Endothelial cell of umbilical vein (primary cell): ENCODE measurements at regions not wholly inside any gene's neighbourhood (a gene's known extent, or its start where the extent isn't known, plus 50 kb on each side); places are given as distances from the start of the nearest gene placed in this dataset.

Experiments
- BruUV-seq: library from RNA; stranded (reverse); fragments of 400-500 nt; replicated peaks from 2 replicates; lab custom pipeline; 2021; lab: Mats Ljungman, UMichigan
- CTCF ChIA-PET: fragments of 300-600, 350-600 bp; sonication (Branson Sonifier 250); formaldehyde crosslinking; loops from one replicate; lab custom pipeline; 2021; ENCODE audit warnings: antibody characterized with exemption, inconsistent platforms; lab: Charles Lee
- POLR2A ChIA-PET: fragments of 300-600, 350-600 bp; sonication (Branson Sonifier 250); formaldehyde crosslinking; loops from one replicate; lab custom pipeline; 2021; ENCODE audit warnings: antibody characterized with exemption, inconsistent platforms; lab: Charles Lee
- DNase-seq: peaks from one replicate; pipeline ENCODE4 v3.0.0-alpha.2; 2011; ENCODE audit warnings: low read depth, low spot score
- FAIRE-seq: peaks from 2 replicates; lab custom pipeline; 2011; peaks lifted over from hg19 to GRCh38; lab: Jason Lieb, UNC
- H2AFZ ChIP-seq: 2 replicates; pipeline ENCODE4 v1.6.0; 2012; ENCODE audit warnings: low read depth, low read length, control low read depth, inconsistent platforms
- H3K27ac ChIP-seq: 2 replicates; pipeline ENCODE4 v1.5.1; 2011; ENCODE audit warnings: low read depth, mild to moderate bottlenecking, control low read depth, low read length, moderate library complexity; ENCODE audit not compliant: insufficient read depth
- H3K27me3 ChIP-seq, 2 experiments: 2 replicates each; pipeline versions ENCODE4 v1.6.0 to v1.6.1; 2011; ENCODE audit warnings: low read length in 2 of 2, mixed read lengths in 1 of 2; ENCODE audit not compliant: control insufficient read depth in 2 of 2, insufficient read depth in 2 of 2
- H3K36me3 ChIP-seq, 2 experiments: 2 replicates in 1 of 2; 3 replicates in 1 of 2; pipeline ENCODE4 v1.5.1; 2011; ENCODE audit warnings: low read length in 2 of 2, mild to moderate bottlenecking in 1 of 2, moderate library complexity in 1 of 2; ENCODE audit not compliant: control insufficient read depth in 2 of 2, insufficient read depth in 2 of 2; ENCODE audit errors: extremely low read depth in 1 of 2
- H3K4me1 ChIP-seq: 3 replicates; pipeline ENCODE4 v1.5.1; 2011; ENCODE audit warnings: mild to moderate bottlenecking, low read length; ENCODE audit not compliant: control insufficient read depth, insufficient read depth; ENCODE audit errors: extremely low read depth
- H3K4me2 ChIP-seq: 2 replicates; pipeline ENCODE4 v1.6.1; 2011; ENCODE audit warnings: low read length, control low read depth, mixed read lengths; ENCODE audit not compliant: insufficient read depth
- H3K4me3 ChIP-seq, 3 experiments: fragments of 200-600 bp in 1 of 3; sonication (generic), shearing (Covaris generic) in 1 of 3; replicated peaks in 1 of 3; 2 replicates each; pipeline ENCODE4 v1.5.1; 2011 to 2016; ENCODE audit warnings: control low read depth in 3 of 3, low read length in 3 of 3, mild to moderate bottlenecking in 2 of 3, inconsistent platforms in 1 of 3, low read depth in 1 of 3, moderate library complexity in 1 of 3; ENCODE audit not compliant: insufficient read depth in 1 of 3
- H3K79me2 ChIP-seq: 2 replicates; pipeline ENCODE4 v1.6.0; 2012; ENCODE audit warnings: low read length, inconsistent platforms; ENCODE audit not compliant: control insufficient read depth, insufficient read depth
- H3K9ac ChIP-seq: replicated peaks from 2 replicates; pipeline ENCODE3; 2011; ENCODE audit warnings: low read length, control low read depth; ENCODE audit not compliant: insufficient read depth; ENCODE audit errors: extremely low read depth
- H3K9me1 ChIP-seq: replicated peaks from 3 replicates; pipeline ENCODE4 v1.6.0; 2011; ENCODE audit warnings: mild to moderate bottlenecking, low read length; ENCODE audit not compliant: control insufficient read depth, insufficient read depth; ENCODE audit errors: extremely low read depth
- H3K9me3 ChIP-seq: replicated peaks from 2 replicates; pipeline ENCODE4 v1.5.1; 2012; ENCODE audit warnings: low read length, inconsistent platforms; ENCODE audit not compliant: control insufficient read depth, insufficient read depth
- H4K20me1 ChIP-seq: replicated peaks from 2 replicates; pipeline ENCODE3; 2011; ENCODE audit warnings: mild to moderate bottlenecking, low read length; ENCODE audit not compliant: control insufficient read depth, insufficient read depth; ENCODE audit errors: extremely low read depth
- CTCF ChIP-seq, 2 donors: IDR thresholded peaks; 1 replicate in 1 of 2; 2 replicates in 1 of 2; pipeline ENCODE4 v1.5.1; 2011; ENCODE audit warnings: low read length in 2 of 2, mild to moderate bottlenecking in 2 of 2, moderate library complexity in 2 of 2, control low read depth in 1 of 2, inconsistent platforms in 1 of 2, low read depth in 1 of 2; ENCODE audit not compliant: insufficient read depth in 1 of 2; ENCODE audit errors: extremely low read depth in 1 of 2
- EZH2 ChIP-seq: IDR thresholded peaks from 2 replicates; pipeline ENCODE4 v1.6.1; 2012; ENCODE audit warnings: borderline replicate concordance, low read depth, mild to moderate bottlenecking, moderate library complexity, low read length, inconsistent platforms; ENCODE audit not compliant: severe bottlenecking
- FOS ChIP-seq: IDR thresholded peaks from 2 replicates; pipeline ENCODE4 v1.6.1; 2011; ENCODE audit warnings: mild to moderate bottlenecking, low read length, moderate library complexity, borderline replicate concordance; ENCODE audit not compliant: insufficient read depth
- GATA2 ChIP-seq: IDR thresholded peaks from 2 replicates; pipeline ENCODE4 v1.7.0; 2011; ENCODE audit warnings: low read depth, mild to moderate bottlenecking, moderate library complexity, mixed read lengths, low read length; ENCODE audit not compliant: insufficient read length, insufficient read depth
- JUN ChIP-seq: IDR thresholded peaks from 2 replicates; pipeline ENCODE4 v1.6.1; 2011; ENCODE audit warnings: borderline replicate concordance, low read depth; ENCODE audit not compliant: insufficient read length, insufficient read depth
- MAX ChIP-seq: IDR thresholded peaks from 2 replicates; pipeline ENCODE4 v1.6.1; 2011; ENCODE audit not compliant: insufficient read depth, insufficient read length
- MYC ChIP-seq: IDR thresholded peaks from one replicate; pipeline ENCODE4 v1.6.1; 2011; ENCODE audit warnings: mild to moderate bottlenecking, low read depth, low read length
- POLR2A ChIP-seq: IDR thresholded peaks from 2 replicates; pipeline ENCODE4 v1.6.1; 2012; ENCODE audit warnings: low read depth, mild to moderate bottlenecking, control low read depth, low read length
- POLR2AphosphoS5 ChIP-seq: IDR thresholded peaks from 2 replicates; pipeline ENCODE4 v1.6.1; 2012; ENCODE audit warnings: low read depth, mild to moderate bottlenecking, control low read depth, low read length, moderate library complexity; ENCODE audit not compliant: insufficient read depth
- dilution Hi-C: fragments of 300-500 bp; cut with MboI; formaldehyde crosslinking; loops from one replicate; pipeline ENCODE4 v1.15.0; 2019; ENCODE audit warnings: low sequenced_read_pairs; ENCODE audit not compliant: extremely low pct_ligation_motif_present
- intact Hi-C: fragments of 100-400 bp; cut with micrococcal nuclease; formaldehyde crosslinking; loops from one replicate; pipeline ENCODE4 v1.10.0; 2022

GRCh38 chr22:47367993-47368945 lies 605.8 kb downstream of the TBC1D22A start:
- dilution Hi-C loops (no loop called here), intact Hi-C loops (no loop called here)
- DNase-seq (no peak), FAIRE-seq (no peak)
- no peak overlapping the region for H2AFZ ChIP-seq
- no peak overlapping the region for H3K4me2 ChIP-seq
- H3K9me3 ChIP-seq = no peaks in the 10 kb centered on the region
- no peak overlapping the region for H3K27ac ChIP-seq
- no peaks in the 10 kb centered on the region for H3K4me1 ChIP-seq
- no peaks in the 10 kb centered on the region for H3K27me3 ChIP-seq
- ChIA-PET CTCF (no interaction called here), POLR2A (no interaction called here)
- H3K36me3 ChIP-seq = no peaks in the 10 kb centered on the region
- no peaks in the 10 kb centered on the region for H3K79me2 ChIP-seq
- no TSS peak for BruUV-seq
- TF ChIP-seq FOS = no peak
- TF ChIP-seq GATA2 = no peak
- no peak for TF ChIP-seq POLR2A
- no peak for TF ChIP-seq POLR2AphosphoS5
- no peak for TF ChIP-seq EZH2
- TF ChIP-seq MYC = no peak
- TF ChIP-seq JUN = no peak
- no peak for TF ChIP-seq MAX
- TF ChIP-seq CTCF (IDR thresholded peaks at IDR 0.05; ENCODE audit: extremely low read depth in 1 of 2, insufficient read depth in 1 of 2, low read depth in 1 of 2, low read length in 2 of 2) = no peak
- H3K9ac ChIP-seq = no peak overlapping the region
- no peaks in the 10 kb centered on the region for H4K20me1 ChIP-seq
- H3K4me3 ChIP-seq = no peak overlapping the region
- H3K9me1 ChIP-seq = no peaks in the 10 kb centered on the region
